ENCODE measurements at regions not wholly inside any gene's neighbourhood (a gene's known extent, or its start where the extent isn't known, plus 50 kb on each side); places are given as distances from the start of the nearest gene placed in this dataset.
A peak's percentile ranks its signal among the peaks of the same experiment; 100 is the strongest.

- no peak for TF ChIP-seq ZNF274 (IDR thresholded peaks at IDR 0.05; ENCODE audit: low read depth, low read length)
- H3K27me3 ChIP-seq (ENCODE audit: insufficient read depth, insufficient read length), result no peaks in the 10 kb centered on the region
- H3K4me3 ChIP-seq (ENCODE audit: insufficient read length, low read depth), result no peak overlapping the region
- H3K9ac ChIP-seq (ENCODE audit: insufficient read length, low read depth), result no peak overlapping the region
- H3K9me3 ChIP-seq (ENCODE audit: insufficient read depth, low read length), result no peaks in the 10 kb centered on the region
- H3K4me1 ChIP-seq (ENCODE audit: insufficient read depth, insufficient read length), result no peaks in the 10 kb centered on the region
- no peak for DNase-seq (ENCODE audit: low read depth, low spot score)
- no peaks in the 10 kb centered on the region for H3K36me3 ChIP-seq (ENCODE audit: insufficient read depth, insufficient read length, low read length)
These were observed 484.8 kb downstream of the ZSWIM6 start for GRCh38 chr5:61816585-61817450.

GRCh38 chr5:61817472-61818326 lies 485.6 kb downstream of the ZSWIM6 start:
- TF ChIP-seq SUZ12 (IDR thresholded peaks at IDR 0.05; ENCODE audit: extremely low read depth, insufficient read depth, insufficient read length), result no peak
- no peaks in the 10 kb centered on the region for H3K36me3 ChIP-seq (ENCODE audit: insufficient read depth, insufficient read length, low read length)
- peak; percentile 15 for DNase-seq (ENCODE audit: low read depth, low spot score)
- H3K4me3 ChIP-seq (ENCODE audit: insufficient read length, low read depth), result no peak overlapping the region
- H3K4me1 ChIP-seq (ENCODE audit: insufficient read depth, insufficient read length), result no peaks in the 10 kb centered on the region
- H3K9ac ChIP-seq (ENCODE audit: insufficient read length, low read depth), result no peak overlapping the region
- no peaks in the 10 kb centered on the region for H3K9me3 ChIP-seq (ENCODE audit: insufficient read depth, low read length)
- no peaks in the 10 kb centered on the region for H3K27me3 ChIP-seq (ENCODE audit: insufficient read depth, insufficient read length)

DNA sequence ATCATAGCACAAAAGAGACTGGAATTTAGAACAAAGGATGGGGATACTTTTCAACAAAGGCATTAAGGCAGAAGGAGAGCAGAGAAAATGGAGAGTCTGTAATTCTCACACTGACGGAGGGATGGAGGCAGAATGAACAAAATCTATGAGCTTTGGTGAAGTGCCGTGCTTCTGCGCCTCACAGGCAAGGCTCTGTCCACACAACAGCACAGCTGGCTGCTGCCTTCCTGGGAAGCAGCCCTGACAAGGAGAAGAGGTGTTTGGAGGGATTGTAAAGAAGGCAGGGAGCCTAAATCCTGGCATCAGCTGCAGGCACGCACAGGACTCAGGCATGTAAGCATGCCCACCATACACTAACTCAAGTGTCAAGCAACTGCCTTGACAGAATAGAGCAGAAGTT lies 485.2 kb upstream of the KIF2A start:
- no peak for DNase-seq (ENCODE audit: low read depth, low spot score)
- Histone ChIP-seq H3K9me3 (ENCODE audit: insufficient read depth, low read length) (no peaks in the 10 kb centered on the region), H3K4me3 (ENCODE audit: insufficient read length, low read depth) (no peak overlapping the region), H3K27me3 (ENCODE audit: insufficient read depth, insufficient read length) (no peaks in the 10 kb centered on the region), H3K36me3 (ENCODE audit: insufficient read depth, insufficient read length, low read length) (no peaks in the 10 kb centered on the region), H3K4me1 (ENCODE audit: insufficient read depth, insufficient read length) (no peaks in the 10 kb centered on the region), H3K9ac (ENCODE audit: insufficient read length, low read depth) (no peak overlapping the region)
- no peak for TF ChIP-seq ZNF274 (IDR thresholded peaks at IDR 0.05; ENCODE audit: low read depth, low read length)
- no peak for TF ChIP-seq SUZ12 (IDR thresholded peaks at IDR 0.05; ENCODE audit: extremely low read depth, insufficient read depth, insufficient read length)
- no peak for TF ChIP-seq YY1 (IDR thresholded peaks at IDR 0.05; ENCODE audit: insufficient read depth, insufficient read length)

DNA sequence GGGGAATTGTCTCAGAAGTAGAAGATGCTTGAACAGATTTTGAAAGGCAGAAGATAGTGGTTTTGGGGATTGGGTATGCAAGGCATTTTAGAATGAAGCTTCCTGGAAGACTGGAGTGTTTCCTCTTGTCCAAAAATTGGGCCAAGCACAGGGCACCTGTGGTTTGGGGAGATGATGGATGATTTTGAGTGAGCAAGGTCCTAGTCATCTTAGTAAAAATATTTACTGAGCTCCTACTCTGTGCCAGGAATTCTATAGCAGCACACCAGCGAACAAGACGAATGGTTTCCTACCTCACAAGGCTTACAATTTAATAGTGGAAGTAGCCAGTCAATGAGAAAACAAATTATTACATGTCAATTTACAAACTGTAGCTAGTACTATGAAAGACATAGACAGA lies 484.4 kb upstream of the KIF2A start:
- H3K4me3 ChIP-seq (ENCODE audit: insufficient read length, low read depth), result no peak overlapping the region
- no peaks in the 10 kb centered on the region for H3K4me1 ChIP-seq (ENCODE audit: insufficient read depth, insufficient read length)
- no peaks in the 10 kb centered on the region for H3K9me3 ChIP-seq (ENCODE audit: insufficient read depth, low read length)
- TF ChIP-seq YY1 (IDR thresholded peaks at IDR 0.05; ENCODE audit: insufficient read depth, insufficient read length) (no peak), SUZ12 (IDR thresholded peaks at IDR 0.05; ENCODE audit: extremely low read depth, insufficient read depth, insufficient read length) (no peak), ZNF274 (IDR thresholded peaks at IDR 0.05; ENCODE audit: low read depth, low read length) (no peak)
- no peaks in the 10 kb centered on the region for H3K27me3 ChIP-seq (ENCODE audit: insufficient read depth, insufficient read length)
- no peaks in the 10 kb centered on the region for H3K36me3 ChIP-seq (ENCODE audit: insufficient read depth, insufficient read length, low read length)
- no peak for DNase-seq (ENCODE audit: low read depth, low spot score)
- H3K9ac ChIP-seq (ENCODE audit: insufficient read length, low read depth), result no peak overlapping the region

GRCh38 chr5:61822584-61822983 lies 483.4 kb upstream of the KIF2A start:
- Histone ChIP-seq H3K36me3 (ENCODE audit: insufficient read depth, insufficient read length, low read length) (no peaks in the 10 kb centered on the region), H3K9me3 (ENCODE audit: insufficient read depth, low read length) (no peaks in the 10 kb centered on the region), H3K27me3 (ENCODE audit: insufficient read depth, insufficient read length) (no peaks in the 10 kb centered on the region), H3K4me3 (ENCODE audit: insufficient read length, low read depth) (no peak overlapping the region), H3K9ac (ENCODE audit: insufficient read length, low read depth) (no peak overlapping the region), H3K4me1 (ENCODE audit: insufficient read depth, insufficient read length) (no peaks in the 10 kb centered on the region)
- DNase-seq (ENCODE audit: low read depth, low spot score), result no peak
- TF ChIP-seq YY1 (IDR thresholded peaks at IDR 0.05; ENCODE audit: insufficient read depth, insufficient read length) (no peak), ZNF274 (IDR thresholded peaks at IDR 0.05; ENCODE audit: low read depth, low read length) (no peak), SUZ12 (IDR thresholded peaks at IDR 0.05; ENCODE audit: extremely low read depth, insufficient read depth, insufficient read length) (no peak)

DNA sequence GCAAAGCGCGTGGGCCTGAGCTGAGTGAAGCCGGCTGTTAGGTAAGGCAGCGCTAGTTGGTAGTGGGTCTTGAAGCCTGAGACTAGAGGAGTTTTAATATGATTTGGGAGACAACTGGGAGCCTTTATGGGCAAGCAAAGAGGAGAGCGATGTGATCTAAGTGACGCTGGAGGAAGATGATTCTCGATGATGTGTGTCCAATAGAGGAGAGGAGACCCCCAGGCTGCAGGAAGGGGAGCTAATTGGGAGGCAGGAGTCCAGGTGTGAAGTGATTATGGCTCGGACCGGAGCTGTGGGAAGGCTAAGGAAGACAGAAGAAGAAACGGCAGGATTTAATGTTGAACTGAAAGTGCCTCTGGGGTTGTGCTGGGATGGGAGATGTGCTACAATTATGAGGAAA lies 482.9 kb upstream of the KIF2A start:
- H3K9ac ChIP-seq (ENCODE audit: insufficient read length, low read depth), result no peak overlapping the region
- no peaks in the 10 kb centered on the region for H3K36me3 ChIP-seq (ENCODE audit: insufficient read depth, insufficient read length, low read length)
- no peak for TF ChIP-seq SUZ12 (IDR thresholded peaks at IDR 0.05; ENCODE audit: extremely low read depth, insufficient read depth, insufficient read length)
- no peak for TF ChIP-seq ZNF274 (IDR thresholded peaks at IDR 0.05; ENCODE audit: low read depth, low read length)
- no peak for TF ChIP-seq YY1 (IDR thresholded peaks at IDR 0.05; ENCODE audit: insufficient read depth, insufficient read length)
- no peak for DNase-seq (ENCODE audit: low read depth, low spot score)
- no peak overlapping the region for H3K4me3 ChIP-seq (ENCODE audit: insufficient read length, low read depth)
- no peaks in the 10 kb centered on the region for H3K4me1 ChIP-seq (ENCODE audit: insufficient read depth, insufficient read length)
- no peaks in the 10 kb centered on the region for H3K9me3 ChIP-seq (ENCODE audit: insufficient read depth, low read length)
- no peaks in the 10 kb centered on the region for H3K27me3 ChIP-seq (ENCODE audit: insufficient read depth, insufficient read length)

GRCh38 chr5:61823781-61824180 lies 482.2 kb upstream of the KIF2A start:
- no peak overlapping the region for H3K9ac ChIP-seq (ENCODE audit: insufficient read length, low read depth)
- TF ChIP-seq YY1 (IDR thresholded peaks at IDR 0.05; ENCODE audit: insufficient read depth, insufficient read length) (no peak), SUZ12 (IDR thresholded peaks at IDR 0.05; ENCODE audit: extremely low read depth, insufficient read depth, insufficient read length) (no peak), ZNF274 (IDR thresholded peaks at IDR 0.05; ENCODE audit: low read depth, low read length) (no peak)
- no peaks in the 10 kb centered on the region for H3K36me3 ChIP-seq (ENCODE audit: insufficient read depth, insufficient read length, low read length)
- no peaks in the 10 kb centered on the region for H3K27me3 ChIP-seq (ENCODE audit: insufficient read depth, insufficient read length)
- H3K4me1 ChIP-seq (ENCODE audit: insufficient read depth, insufficient read length), result no peaks in the 10 kb centered on the region
- DNase-seq (ENCODE audit: low read depth, low spot score), result no peak
- no peak overlapping the region for H3K4me3 ChIP-seq (ENCODE audit: insufficient read length, low read depth)
- no peaks in the 10 kb centered on the region for H3K9me3 ChIP-seq (ENCODE audit: insufficient read depth, low read length)

All from NT2/D1 (cell line).